ENCODE measurements at regions not wholly inside any gene's neighbourhood (a gene's known extent, or its start where the extent isn't known, plus 50 kb on each side); places are given as distances from the start of the nearest gene placed in this dataset.

DNA sequence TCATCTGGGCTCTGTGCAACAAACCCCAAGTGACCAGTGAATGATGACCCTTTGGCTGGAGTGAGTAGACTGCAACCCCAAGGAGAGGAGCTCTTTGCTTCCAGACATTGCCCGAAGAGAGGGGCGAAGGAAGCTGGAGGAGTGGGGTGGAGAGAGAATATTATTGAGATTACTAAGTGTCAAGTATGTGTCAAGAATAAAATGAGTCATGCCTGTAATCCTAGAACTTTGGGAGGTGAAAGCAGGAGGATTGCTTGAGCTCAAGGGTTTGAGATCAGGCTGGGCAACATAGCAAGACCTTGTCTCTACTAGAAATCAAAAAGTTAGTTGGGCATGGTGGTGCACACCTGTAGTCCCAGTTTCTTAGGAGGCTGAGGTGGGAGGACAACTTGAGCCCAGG is 142.0 kb upstream of the CCL2 start:
- TF ChIP-seq, protein P1, sequence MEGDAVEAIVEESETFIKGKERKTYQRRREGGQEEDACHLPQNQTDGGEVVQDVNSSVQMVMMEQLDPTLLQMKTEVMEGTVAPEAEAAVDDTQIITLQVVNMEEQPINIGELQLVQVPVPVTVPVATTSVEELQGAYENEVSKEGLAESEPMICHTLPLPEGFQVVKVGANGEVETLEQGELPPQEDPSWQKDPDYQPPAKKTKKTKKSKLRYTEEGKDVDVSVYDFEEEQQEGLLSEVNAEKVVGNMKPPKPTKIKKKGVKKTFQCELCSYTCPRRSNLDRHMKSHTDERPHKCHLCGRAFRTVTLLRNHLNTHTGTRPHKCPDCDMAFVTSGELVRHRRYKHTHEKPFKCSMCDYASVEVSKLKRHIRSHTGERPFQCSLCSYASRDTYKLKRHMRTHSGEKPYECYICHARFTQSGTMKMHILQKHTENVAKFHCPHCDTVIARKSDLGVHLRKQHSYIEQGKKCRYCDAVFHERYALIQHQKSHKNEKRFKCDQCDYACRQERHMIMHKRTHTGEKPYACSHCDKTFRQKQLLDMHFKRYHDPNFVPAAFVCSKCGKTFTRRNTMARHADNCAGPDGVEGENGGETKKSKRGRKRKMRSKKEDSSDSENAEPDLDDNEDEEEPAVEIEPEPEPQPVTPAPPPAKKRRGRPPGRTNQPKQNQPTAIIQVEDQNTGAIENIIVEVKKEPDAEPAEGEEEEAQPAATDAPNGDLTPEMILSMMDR (conservative IDR thresholded peaks at IDR 0.05; ENCODE audit: low read depth, low read length), result no peak
- no peak for TF ChIP-seq EZH2 (IDR thresholded peaks at IDR 0.05; ENCODE audit: borderline replicate concordance, low read depth, low read length, poor library complexity, severe bottlenecking)
